CD4-positive, alpha-beta memory T cell (primary cell): ENCODE measurements at regions not wholly inside any gene's neighbourhood (a gene's known extent, or its start where the extent isn't known, plus 50 kb on each side); places are given as distances from the start of the nearest gene placed in this dataset.
"Not testable (repeated sequence)": the region's sequence is repeated elsewhere in the genome, so short reads cannot be mapped to it uniquely, and the experiment has no call there.

Experiments used
- CTCF ChIA-PET: fragments of 350-600 bp; sonication (Branson Sonifier 250); formaldehyde crosslinking; loops from one replicate; lab custom pipeline; 2021; ENCODE audit warnings: inconsistent platforms; ENCODE audit not compliant: partially characterized antibody; lab: Charles Lee
- POLR2A ChIA-PET: fragments of 350-600 bp; sonication (Branson Sonifier 250); formaldehyde crosslinking; loops from one replicate; lab custom pipeline; 2021; ENCODE audit not compliant: partially characterized antibody; lab: Charles Lee
- DNase-seq, 5 donors: peaks; one replicate each; pipeline versions ENCODE4 v3.0.0 to v3.0.0-alpha.2; 2020 to 2022; ENCODE audit warnings: mixed read lengths in 1 of 5
- H3K27ac ChIP-seq: one replicate; pipeline ENCODE4 v1.7.0; 2013; ENCODE audit warnings: low read depth, low read length
- H3K27me3 ChIP-seq: 2 replicates; pipeline ENCODE4 v1.7.0; 2013; ENCODE audit warnings: mild to moderate bottlenecking, low read length, moderate library complexity; ENCODE audit not compliant: insufficient read depth
- H3K36me3 ChIP-seq: 2 replicates; pipeline ENCODE4 v1.7.0; 2013; ENCODE audit warnings: mild to moderate bottlenecking, low read length, moderate library complexity; ENCODE audit not compliant: insufficient read depth
- H3K4me1 ChIP-seq: 2 replicates; pipeline ENCODE4 v1.7.0; 2013; ENCODE audit warnings: mild to moderate bottlenecking, low read length, moderate library complexity; ENCODE audit not compliant: insufficient read depth
- H3K4me3 ChIP-seq, 2 donors: one replicate each; pipeline ENCODE4 v1.7.0; 2013; ENCODE audit warnings: low read length in 2 of 2, mild to moderate bottlenecking in 1 of 2
- H3K9me3 ChIP-seq, 2 donors: one replicate each; pipeline ENCODE4 v1.7.0; 2013; ENCODE audit warnings: low read length in 2 of 2, control low read depth in 1 of 2; ENCODE audit not compliant: control insufficient read depth in 1 of 2
- H3K27ac Mint-ChIP-seq, 7 donors: one replicate each; pipeline ENCODE4 v1.8.0; 2020 to 2021; ENCODE audit warnings: mixed read lengths in 7 of 7, mild to moderate bottlenecking in 6 of 7, inconsistent platforms in 3 of 7, moderate library complexity in 3 of 7
- H3K27me3 Mint-ChIP-seq, 2 donors: one replicate each; pipeline ENCODE4 v1.8.0; 2020 to 2021; ENCODE audit warnings: mixed read lengths in 2 of 2
- H3K36me3 Mint-ChIP-seq, 2 donors: one replicate each; pipeline ENCODE4 v1.8.0; 2020 to 2021; ENCODE audit warnings: mixed read lengths in 2 of 2, inconsistent platforms in 1 of 2, mild to moderate bottlenecking in 1 of 2
- H3K4me1 Mint-ChIP-seq, 4 donors: one replicate each; pipeline ENCODE4 v1.8.0; 2020 to 2021; ENCODE audit warnings: mixed read lengths in 4 of 4, mild to moderate bottlenecking in 1 of 4
- H3K4me3 Mint-ChIP-seq, 8 donors: one replicate each; pipeline ENCODE4 v1.8.0; 2020 to 2021; ENCODE audit warnings: mixed read lengths in 8 of 8, mild to moderate bottlenecking in 7 of 8, moderate library complexity in 6 of 8, inconsistent platforms in 3 of 8
- H3K9me3 Mint-ChIP-seq, 8 donors: one replicate each; pipeline ENCODE4 v1.8.0; 2020 to 2021; ENCODE audit warnings: mixed read lengths in 8 of 8, mild to moderate bottlenecking in 5 of 8, inconsistent platforms in 3 of 8, moderate library complexity in 1 of 8
- intact Hi-C: fragments of 100-400 bp; cut with micrococcal nuclease; formaldehyde crosslinking; loops from one replicate; pipeline ENCODE4 v1.15.1; 2023

DNA sequence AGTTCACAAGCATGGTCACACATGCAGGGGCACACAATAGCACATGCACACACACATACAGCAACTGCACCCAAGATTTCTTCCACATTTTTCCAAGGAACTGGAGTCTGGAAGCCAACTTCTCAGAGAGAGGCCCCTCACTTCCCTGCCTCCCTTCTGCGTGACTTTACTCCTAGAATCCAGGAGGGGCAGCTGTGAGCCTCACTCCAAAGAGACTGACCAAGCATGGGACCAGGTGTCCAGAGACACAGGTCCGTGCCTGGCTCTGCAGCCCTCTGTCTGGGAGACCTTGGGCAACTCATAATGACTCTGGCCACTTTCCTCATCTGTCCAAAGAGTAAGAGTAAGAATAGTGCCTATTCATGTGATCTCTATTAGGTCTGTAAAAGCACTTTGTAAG lies 104.7 kb upstream of the TMEM132E start:
- no peaks in the 10 kb centered on the region for H3K4me1 ChIP-seq
- no peaks in the 10 kb centered on the region for H3K27me3 ChIP-seq
- H3K4me3 Mint-ChIP-seq, result no peak overlapping the region
- ChIA-PET CTCF (no interaction called here), POLR2A (no interaction called here)
- DNase-seq, result no peak
- H3K9me3 Mint-ChIP-seq, result peaks cover 0 to 1% (median 0%) of the 10 kb centered on the region in 8 donors
- H3K27me3 Mint-ChIP-seq, result peaks cover 8 to 13% of the 10 kb centered on the region in 2 donors
- H3K36me3 Mint-ChIP-seq, result no peaks in the 10 kb centered on the region
- no peaks in the 10 kb centered on the region for H3K4me1 Mint-ChIP-seq
- no peak overlapping the region for H3K27ac Mint-ChIP-seq
- H3K27ac ChIP-seq, result no peak overlapping the region
- intact Hi-C loops, result no loop called here
- H3K36me3 ChIP-seq, result no peaks in the 10 kb centered on the region
- H3K4me3 ChIP-seq, result no peak overlapping the region
- no peaks in the 10 kb centered on the region for H3K9me3 ChIP-seq

DNA sequence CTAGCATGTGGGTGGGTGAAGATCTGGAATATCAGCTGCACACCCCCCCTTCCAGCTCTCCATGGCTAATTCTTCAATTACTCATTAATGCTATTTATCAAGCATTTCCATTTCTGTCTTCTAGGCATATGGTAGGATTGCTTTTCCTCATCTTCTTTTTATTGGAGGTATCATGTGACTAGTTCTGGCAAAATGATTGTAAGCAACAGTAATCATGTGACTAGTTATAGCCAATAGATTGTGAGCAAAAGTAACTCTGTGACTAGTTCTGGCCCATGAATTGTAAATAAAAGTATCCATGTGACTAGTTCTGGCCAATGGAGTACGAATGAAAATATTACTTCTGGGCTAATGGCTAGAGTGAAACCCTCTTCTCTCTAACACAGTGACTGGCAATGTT lies 107.0 kb upstream of the TMEM132E start:
- ChIA-PET POLR2A (no interaction called here), CTCF (no interaction called here)
- Histone ChIP-seq H3K9me3 (no peaks in the 10 kb centered on the region), H3K4me1 (no peaks in the 10 kb centered on the region), H3K36me3 (no peaks in the 10 kb centered on the region), H3K27me3 (no peaks in the 10 kb centered on the region), H3K4me3 (no peak overlapping the region), H3K27ac (no peak overlapping the region)
- Mint-ChIP-seq H3K27me3 (peaks cover 8 to 13% of the 10 kb centered on the region in 2 donors), H3K4me3 (no peak overlapping the region), H3K4me1 (no peaks in the 10 kb centered on the region), H3K36me3 (no peaks in the 10 kb centered on the region), H3K27ac (no peak overlapping the region), H3K9me3 (peaks cover 0 to 1% (median 0%) of the 10 kb centered on the region in 8 donors)
- intact Hi-C loops, result no loop called here
- DNase-seq, result no peak

- CTCF ChIA-PET, H3K27me3 ChIP-seq: not testable (repeated sequence)
These were observed 108.1 kb upstream of the TMEM132E start for GRCh38 chr17:34471278-34471677.

DNA sequence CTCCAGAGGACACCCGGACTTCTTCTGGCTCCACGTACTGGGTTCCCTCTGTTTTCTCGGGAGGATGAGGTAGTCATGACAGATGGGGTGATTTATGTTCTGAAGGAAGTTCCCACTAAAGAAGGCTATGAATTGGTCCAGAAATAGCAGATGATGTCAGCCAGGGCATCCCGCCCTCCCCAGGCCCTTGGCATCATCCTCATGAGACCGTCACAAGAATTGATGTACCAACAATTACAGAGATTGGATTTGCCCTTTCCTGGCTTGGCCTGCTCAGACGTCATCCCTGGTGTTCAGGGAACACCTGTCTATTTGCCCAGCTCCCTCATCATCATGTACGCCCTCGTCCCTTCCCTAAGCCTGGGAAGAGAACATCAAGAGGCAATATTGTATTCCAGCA lies 102.8 kb upstream of the CCL1 start:
- Histone ChIP-seq H3K9me3 (no peaks in the 10 kb centered on the region), H3K4me3 (no peak overlapping the region), H3K36me3 (no peaks in the 10 kb centered on the region), H3K27me3 (no peaks in the 10 kb centered on the region), H3K27ac (no peak overlapping the region), H3K4me1 (no peaks in the 10 kb centered on the region)
- peaks cover 24 to 30% of the 10 kb centered on the region in 2 donors for H3K27me3 Mint-ChIP-seq
- intact Hi-C loops, result no loop called here
- ChIA-PET CTCF (no interaction called here), POLR2A (no interaction called here)
- no peak overlapping the region for H3K4me3 Mint-ChIP-seq
- H3K27ac Mint-ChIP-seq, result peak overlapping the region in 1 of 7 donors; percentile 44
- H3K36me3 Mint-ChIP-seq, result no peaks in the 10 kb centered on the region
- H3K4me1 Mint-ChIP-seq, result no peaks in the 10 kb centered on the region
- no peak for DNase-seq
- no peaks in the 10 kb centered on the region for H3K9me3 Mint-ChIP-seq

More at GRCh38 chr17:34471278-34471677, 108.1 kb upstream of the TMEM132E start:
- DNase-seq, H3K4me3 ChIP-seq, H3K27ac ChIP-seq, H3K4me1 Mint-ChIP-seq, H3K27ac Mint-ChIP-seq, H3K9me3 ChIP-seq, H3K4me3 Mint-ChIP-seq, H3K9me3 Mint-ChIP-seq, H3K4me1 ChIP-seq, H3K36me3 ChIP-seq, intact Hi-C loops, H3K36me3 Mint-ChIP-seq, POLR2A ChIA-PET: not testable (repeated sequence)
- H3K27me3 Mint-ChIP-seq, result peaks cover 9 to 15% of the 10 kb centered on the region in 2 donors

DNA sequence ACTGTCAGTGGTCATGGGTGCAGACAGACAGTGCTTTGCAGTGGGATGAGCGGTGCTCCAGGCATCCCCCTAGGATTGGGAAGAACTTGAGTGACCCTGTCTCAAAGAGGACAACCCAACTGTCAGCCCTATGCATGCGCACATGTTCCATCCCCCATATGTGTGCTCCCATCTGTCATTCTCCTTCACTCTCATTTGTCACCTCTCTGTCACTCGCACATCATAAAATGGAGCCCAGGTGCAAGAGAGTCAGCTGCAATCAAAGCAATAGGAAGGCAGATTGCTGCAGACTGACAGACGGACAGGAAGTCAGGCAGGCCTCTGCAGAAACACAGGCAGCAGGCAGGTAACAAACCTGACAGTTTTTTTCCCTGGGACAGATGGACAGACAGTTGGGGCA lies 101.8 kb upstream of the CCL1 start:
- ChIA-PET CTCF (no interaction called here), POLR2A (no interaction called here)
- Mint-ChIP-seq H3K9me3 (no peaks in the 10 kb centered on the region), H3K4me1 (no peaks in the 10 kb centered on the region), H3K27me3 (peaks cover 23 to 34% of the 10 kb centered on the region in 2 donors), H3K36me3 (no peaks in the 10 kb centered on the region), H3K4me3 (no peak overlapping the region), H3K27ac (no peak overlapping the region)
- Histone ChIP-seq H3K36me3 (no peaks in the 10 kb centered on the region), H3K4me1 (no peaks in the 10 kb centered on the region), H3K9me3 (no peaks in the 10 kb centered on the region), H3K4me3 (no peak overlapping the region), H3K27me3 (no peaks in the 10 kb centered on the region), H3K27ac (no peak overlapping the region)
- intact Hi-C loops, result no loop called here
- DNase-seq, result no peak

DNA sequence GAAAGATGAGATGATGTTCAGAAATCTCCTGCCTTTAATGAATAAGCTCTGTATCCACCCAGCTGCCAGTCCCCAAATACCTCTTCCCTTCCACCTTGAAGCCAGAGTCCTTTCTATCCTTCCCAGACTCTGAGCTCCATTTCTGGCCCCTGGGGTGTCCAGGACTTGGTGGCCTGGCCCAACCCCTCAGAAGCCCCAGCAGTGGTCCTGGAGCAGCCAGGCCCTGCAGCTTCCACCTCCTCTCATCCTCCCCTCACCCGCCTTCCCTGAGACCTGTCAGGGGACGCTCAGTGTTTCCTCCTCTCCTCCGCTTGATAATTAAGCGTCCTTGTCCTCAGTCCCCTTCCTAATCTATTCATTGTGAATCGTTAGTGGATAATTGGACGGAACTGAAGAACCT lies 95.2 kb upstream of the CCL1 start:
- ChIA-PET CTCF (interaction anchor here (1.1 kb wide), 1 partner anchor 19 kb away, joined by 3 read pairs; no protein-coding TSS in a partner anchor), POLR2A (no interaction called here)
- H3K4me3 ChIP-seq, result no peak overlapping the region
- H3K9me3 ChIP-seq, result no peaks in the 10 kb centered on the region
- no peaks in the 10 kb centered on the region for H3K9me3 Mint-ChIP-seq
- H3K27me3 ChIP-seq, result peaks cover 3% of the 10 kb centered on the region
- no peaks in the 10 kb centered on the region for H3K36me3 ChIP-seq
- H3K27me3 Mint-ChIP-seq, result peaks cover 20 to 42% of the 10 kb centered on the region in 2 donors
- no peaks in the 10 kb centered on the region for H3K4me1 ChIP-seq
- intact Hi-C loops, result no loop called here
- H3K4me3 Mint-ChIP-seq, result no peak overlapping the region
- no peaks in the 10 kb centered on the region for H3K4me1 Mint-ChIP-seq
- no peak for DNase-seq
- no peaks in the 10 kb centered on the region for H3K36me3 Mint-ChIP-seq
- no peak overlapping the region for H3K27ac Mint-ChIP-seq
- H3K27ac ChIP-seq, result no peak overlapping the region

- intact Hi-C loops, result no loop called here
- no peak overlapping the region for H3K4me3 Mint-ChIP-seq
- CTCF ChIA-PET, result no interaction called here
These were observed 93.1 kb upstream of the CCL1 start for GRCh38 chr17:34456121-34456520.

GRCh38 chr17:34452769-34453168 lies 89.7 kb upstream of the CCL1 start:
- Mint-ChIP-seq H3K4me3 (no peak overlapping the region), H3K27ac (no peak overlapping the region), H3K4me1 (no peaks in the 10 kb centered on the region), H3K27me3 (peaks cover 19 to 33% of the 10 kb centered on the region in 2 donors), H3K36me3 (no peaks in the 10 kb centered on the region), H3K9me3 (no peaks in the 10 kb centered on the region)
- DNase-seq, result no peak
- POLR2A ChIA-PET, result no interaction called here
- H3K9me3 ChIP-seq, result no peaks in the 10 kb centered on the region
- H3K4me1 ChIP-seq, result no peaks in the 10 kb centered on the region
- intact Hi-C loops, result no loop called here
- CTCF ChIA-PET, result no interaction called here
- H3K27me3 ChIP-seq, result no peaks in the 10 kb centered on the region
- no peak overlapping the region for H3K4me3 ChIP-seq
- no peaks in the 10 kb centered on the region for H3K36me3 ChIP-seq
- H3K27ac ChIP-seq, result no peak overlapping the region

More at GRCh38 chr17:34456121-34456520, 93.1 kb upstream of the CCL1 start:
- POLR2A ChIA-PET, result no interaction called here
- no peaks in the 10 kb centered on the region for H3K36me3 ChIP-seq
- no peak for DNase-seq
- Mint-ChIP-seq H3K9me3 (no peaks in the 10 kb centered on the region), H3K27me3 (peaks cover 21 to 45% of the 10 kb centered on the region in 2 donors), H3K27ac (no peak overlapping the region), H3K36me3 (no peaks in the 10 kb centered on the region), H3K4me1 (no peaks in the 10 kb centered on the region)
- no peaks in the 10 kb centered on the region for H3K9me3 ChIP-seq
- no peak overlapping the region for H3K27ac ChIP-seq
- H3K4me3 ChIP-seq, result no peak overlapping the region
- H3K4me1 ChIP-seq, result no peaks in the 10 kb centered on the region
- H3K27me3 ChIP-seq, result peaks cover 3% of the 10 kb centered on the region
